HUDEP-2 (cell line): ENCODE measurements at regions not wholly inside any gene's neighbourhood (a gene's known extent, or its start where the extent isn't known, plus 50 kb on each side); places are given as distances from the start of the nearest gene placed in this dataset.
"Not testable (repeated sequence)": the region's sequence is repeated elsewhere in the genome, so short reads cannot be mapped to it uniquely, and the experiment has no call there.

Source experiments
- DNase-seq, 76 experiments: peaks; one replicate each; lab custom pipeline; 2025; ENCODE audit not compliant: unreplicated experiment in 76 of 76; lab: John Stamatoyannopoulos, UW

GRCh38 chr1:90826024-90826423 lies 108.9 kb upstream of the BARHL2 start:
- no peak for DNase-seq

- no peak for DNase-seq
Measured at GRCh38 chr1:90824551-90824950, 107.4 kb upstream of the BARHL2 start.

GRCh38 chr1:90823686-90824085 lies 106.6 kb upstream of the BARHL2 start:
- DNase-seq = no peak

GRCh38 chr1:90821788-90822359 lies 104.8 kb upstream of the BARHL2 start:
- no peak for DNase-seq

- no peak for DNase-seq
Measured at GRCh38 chr1:90821152-90821787, 104.2 kb upstream of the BARHL2 start.

GRCh38 chr1:90820745-90821144 lies 103.6 kb upstream of the BARHL2 start:
- no peak for DNase-seq

GRCh38 chr1:90817399-90817798 lies 100.3 kb upstream of the BARHL2 start:
- DNase-seq = no peak

GRCh38 chr1:90812237-90812636 lies 95.1 kb upstream of the BARHL2 start:
- not testable (repeated sequence) for DNase-seq

GRCh38 chr1:90811444-90811950 lies 94.4 kb upstream of the BARHL2 start:
- peak in 67 of 76 experiments; percentile 4 to 86 (median 54) for DNase-seq

GRCh38 chr1:90810681-90811080 lies 93.6 kb upstream of the BARHL2 start:
- DNase-seq = no peak

- DNase-seq = no peak
Measured at GRCh38 chr1:90809996-90810395, 92.9 kb upstream of the BARHL2 start.

GRCh38 chr1:90809093-90809492 lies 92.0 kb upstream of the BARHL2 start:
- no peak for DNase-seq

GRCh38 chr1:90807329-90807728 lies 90.2 kb upstream of the BARHL2 start:
- DNase-seq = no peak

- no peak for DNase-seq
Measured at GRCh38 chr1:90802622-90803021, 85.5 kb upstream of the BARHL2 start.

GRCh38 chr1:90800012-90800717 lies 83.1 kb upstream of the BARHL2 start:
- no peak for DNase-seq

- no peak for DNase-seq
Measured at GRCh38 chr1:90799326-90799725, 82.2 kb upstream of the BARHL2 start.

- no peak for DNase-seq
Measured at GRCh38 chr1:90798883-90799282, 81.8 kb upstream of the BARHL2 start.

- no peak for DNase-seq
Measured at GRCh38 chr1:90798344-90798743, 81.2 kb upstream of the BARHL2 start.

GRCh38 chr1:90795431-90795830 lies 78.3 kb upstream of the BARHL2 start:
- DNase-seq = no peak

GRCh38 chr1:90786709-90787108 lies 69.6 kb upstream of the BARHL2 start:
- no peak for DNase-seq

GRCh38 chr1:90784186-90784847 lies 67.2 kb upstream of the BARHL2 start:
- DNase-seq = no peak
